Tibial nerve (tissue), 4 donors: ENCODE measurements at regions not wholly inside any gene's neighbourhood (a gene's known extent, or its start where the extent isn't known, plus 50 kb on each side); places are given as distances from the start of the nearest gene placed in this dataset.
"Not testable (repeated sequence)": the region's sequence is repeated elsewhere in the genome, so short reads cannot be mapped to it uniquely, and the experiment has no call there.

ENCODE experiments used
- DNase-seq, 2 donors: peaks; one replicate each; pipeline ENCODE4 v3.0.0-alpha.2; 2019; ENCODE audit warnings: low spot score in 2 of 2
- H3K27ac ChIP-seq, 4 donors: fragments of 200-600 bp; sonication (generic) in 3 of 4; one replicate each; pipeline ENCODE4 v1.5.1; 2017 to 2019; ENCODE audit warnings: mild to moderate bottlenecking in 1 of 4
- H3K27me3 ChIP-seq, 2 donors: fragments of 200-600 bp; sonication (generic) in 1 of 2; one replicate each; pipeline versions ENCODE4 v1.5.1 to v1.6.0; 2017 to 2019
- H3K36me3 ChIP-seq, 3 donors: fragments of 200-600 bp; sonication (generic); one replicate each; pipeline ENCODE4 v1.5.1; 2018 to 2019
- H3K4me1 ChIP-seq, 4 donors: fragments of 200-600 bp; sonication (generic) in 3 of 4; one replicate each; pipeline ENCODE4 v1.5.1; 2017 to 2019
- H3K4me3 ChIP-seq, 4 donors: fragments of 200-600 bp; sonication (generic) in 3 of 4; one replicate each; pipeline ENCODE4 v1.5.1; 2017 to 2019; ENCODE audit warnings: mild to moderate bottlenecking in 1 of 4, moderate library complexity in 1 of 4
- H3K9me3 ChIP-seq, 4 donors: fragments of 200-600 bp; sonication (generic) in 3 of 4; one replicate each; pipeline ENCODE4 v1.5.1; 2017 to 2019
- CTCF ChIP-seq, 5 experiments: fragments of 200-600 bp in 3 of 5; fragments of 450-650 bp in 2 of 5; sonication (generic) in 3 of 5; IDR thresholded peaks; one replicate each; pipeline ENCODE4 v1.5.1; 2016 to 2019; ENCODE audit warnings: antibody characterized with exemption in 5 of 5, mild to moderate bottlenecking in 3 of 5, moderate library complexity in 2 of 5
- EP300 ChIP-seq, 2 donors: sonication (generic); formaldehyde crosslinking; IDR thresholded peaks; one replicate each; pipeline ENCODE4 v1.6.1; 2017; ENCODE audit warnings: antibody characterized with exemption in 2 of 2, mild to moderate bottlenecking in 1 of 2
- POLR2A ChIP-seq, 2 donors: fragments of 450-650 bp; IDR thresholded peaks; one replicate each; pipeline ENCODE4 v1.6.1; 2017; ENCODE audit warnings: antibody characterized with exemption in 2 of 2, mild to moderate bottlenecking in 2 of 2, moderate library complexity in 2 of 2
- WGBS, 2 donors: methylation state at CpG; one replicate each; pipeline ENCODE4 v1.1.5; 2018; 5-methylcytosine and 5-hydroxymethylcytosine counted together

GRCh38 chr20:56752274-56752673 lies 123.2 kb downstream of the TFAP2C start:
- TF ChIP-seq CTCF (IDR thresholded peaks at IDR 0.05) (no peak), EP300 (IDR thresholded peaks at IDR 0.05) (no peak), POLR2A (IDR thresholded peaks at IDR 0.05) (no peak)
- no peaks in the 10 kb centered on the region for H3K9me3 ChIP-seq
- DNase-seq: no peak
- H3K27ac ChIP-seq: no peak overlapping the region
- H3K4me3 ChIP-seq: no peak overlapping the region
- peaks cover 0 to 15% of the 10 kb centered on the region in 2 donors for H3K27me3 ChIP-seq
- H3K4me1 ChIP-seq: no peaks in the 10 kb centered on the region
- H3K36me3 ChIP-seq: no peaks in the 10 kb centered on the region
- WGBS, 2 donors: 46 to 57% methylated on average over 8 of the region's 8 CpGs

GRCh38 chr20:56755201-56755600 lies 126.1 kb downstream of the TFAP2C start:
- Histone ChIP-seq H3K4me1 (no peaks in the 10 kb centered on the region), H3K27me3 (peaks cover 0 to 7% of the 10 kb centered on the region in 2 donors), H3K9me3 (no peaks in the 10 kb centered on the region), H3K27ac (no peak overlapping the region), H3K4me3 (no peak overlapping the region), H3K36me3 (no peaks in the 10 kb centered on the region)
- TF ChIP-seq POLR2A (IDR thresholded peaks at IDR 0.05) (no peak), CTCF (IDR thresholded peaks at IDR 0.05) (no peak), EP300 (IDR thresholded peaks at IDR 0.05) (no peak)
- no peak for DNase-seq
- WGBS, 2 donors: 38 to 41% methylated on average over 3 of the region's 3 CpGs

- 91 to 92% methylated on average over 5 of the region's 5 CpGs for WGBS, 2 donors
- not testable (repeated sequence) for DNase-seq, H3K27ac ChIP-seq, H3K9me3 ChIP-seq, H3K27me3 ChIP-seq, H3K4me1 ChIP-seq, H3K4me3 ChIP-seq, H3K36me3 ChIP-seq
Measured at GRCh38 chr20:56756658-56757057, 127.6 kb downstream of the TFAP2C start.

GRCh38 chr20:56758706-56759105 lies 129.6 kb downstream of the TFAP2C start:
- Histone ChIP-seq H3K36me3 (no peaks in the 10 kb centered on the region), H3K27ac (no peak overlapping the region), H3K4me1 (no peaks in the 10 kb centered on the region), H3K9me3 (no peaks in the 10 kb centered on the region), H3K27me3 (no peaks in the 10 kb centered on the region), H3K4me3 (no peak overlapping the region)
- WGBS, 2 donors: 79 to 87% methylated on average over 3 of the region's 3 CpGs
- no peak for TF ChIP-seq EP300 (IDR thresholded peaks at IDR 0.05)
- TF ChIP-seq CTCF (IDR thresholded peaks at IDR 0.05): no peak
- TF ChIP-seq POLR2A (IDR thresholded peaks at IDR 0.05): no peak
- no peak for DNase-seq

GRCh38 chr20:56759741-56760278 lies 130.7 kb downstream of the TFAP2C start:
- H3K9me3 ChIP-seq: no peaks in the 10 kb centered on the region
- no peak for DNase-seq
- no peaks in the 10 kb centered on the region for H3K4me1 ChIP-seq
- 86 to 89% methylated on average over 8 of the region's 8 CpGs for WGBS, 2 donors
- H3K4me3 ChIP-seq: no peak overlapping the region
- no peaks in the 10 kb centered on the region for H3K36me3 ChIP-seq
- TF ChIP-seq CTCF (IDR thresholded peaks at IDR 0.05) (no peak), POLR2A (IDR thresholded peaks at IDR 0.05) (no peak), EP300 (IDR thresholded peaks at IDR 0.05) (no peak)
- H3K27ac ChIP-seq: no peak overlapping the region
- H3K27me3 ChIP-seq: no peaks in the 10 kb centered on the region

GRCh38 chr20:56760610-56761009 lies 131.5 kb downstream of the TFAP2C start:
- DNase-seq: no peak
- TF ChIP-seq CTCF (IDR thresholded peaks at IDR 0.05): no peak
- TF ChIP-seq POLR2A (IDR thresholded peaks at IDR 0.05): no peak
- no peak for TF ChIP-seq EP300 (IDR thresholded peaks at IDR 0.05)
- 63 to 72% methylated on average over 6 of the region's 6 CpGs for WGBS, 2 donors
- Histone ChIP-seq H3K27me3 (no peaks in the 10 kb centered on the region), H3K9me3 (no peaks in the 10 kb centered on the region), H3K36me3 (no peaks in the 10 kb centered on the region), H3K27ac (no peak overlapping the region), H3K4me3 (no peak overlapping the region), H3K4me1 (no peaks in the 10 kb centered on the region)
